ENCODE measurements at regions not wholly inside any gene's neighbourhood (a gene's known extent, or its start where the extent isn't known, plus 50 kb on each side); places are given as distances from the start of the nearest gene placed in this dataset.

GRCh38 chr4:130329036-130329435 is 1233.1 kb downstream of the C4orf33 start:
- no peak for DNase-seq (ENCODE audit: low read depth in 3 of 3)

GRCh38 chr4:130333241-130333759 is 1237.3 kb downstream of the C4orf33 start:
- no peak for DNase-seq (ENCODE audit: low read depth in 3 of 3)

GRCh38 chr4:130335417-130336194 is 1239.7 kb downstream of the C4orf33 start:
- no peak for DNase-seq (ENCODE audit: low read depth in 3 of 3)

- no peak for DNase-seq (ENCODE audit: low read depth in 3 of 3)
These were observed 1240.7 kb downstream of the C4orf33 start for GRCh38 chr4:130336585-130337217.

- DNase-seq (ENCODE audit: low read depth in 3 of 3), result no peak
These were observed 1242.9 kb downstream of the C4orf33 start for GRCh38 chr4:130338851-130339250.

GRCh38 chr4:130349745-130350144 is 1253.8 kb downstream of the C4orf33 start:
- DNase-seq (ENCODE audit: low read depth in 3 of 3), result no peak

- no peak for DNase-seq (ENCODE audit: low read depth in 3 of 3)
These were observed 1260.9 kb downstream of the C4orf33 start for GRCh38 chr4:130356873-130357272.

GRCh38 chr4:130359542-130359941 is 1263.6 kb downstream of the C4orf33 start:
- no peak for DNase-seq (ENCODE audit: low read depth in 3 of 3)

GRCh38 chr4:130361616-130362015 is 1265.7 kb downstream of the C4orf33 start:
- DNase-seq (ENCODE audit: low read depth in 3 of 3), result no peak

- DNase-seq (ENCODE audit: low read depth in 3 of 3), result no peak
These were observed 1272.7 kb downstream of the C4orf33 start for GRCh38 chr4:130368668-130369067.

- DNase-seq (ENCODE audit: low read depth in 3 of 3), result no peak
These were observed 1297.3 kb downstream of the C4orf33 start for GRCh38 chr4:130393231-130393630.

GRCh38 chr4:130393642-130394041 is 1297.7 kb downstream of the C4orf33 start:
- no peak for DNase-seq (ENCODE audit: low read depth in 3 of 3)

GRCh38 chr4:130395871-130396270 is 1299.9 kb downstream of the C4orf33 start:
- no peak for DNase-seq (ENCODE audit: low read depth in 3 of 3)

- no peak for DNase-seq (ENCODE audit: low read depth in 3 of 3)
These were observed 1307.3 kb downstream of the C4orf33 start for GRCh38 chr4:130403221-130403620.

GRCh38 chr4:130416228-130416627 is 1320.3 kb downstream of the C4orf33 start:
- DNase-seq (ENCODE audit: low read depth in 3 of 3), result no peak

- DNase-seq (ENCODE audit: low read depth in 3 of 3), result no peak
These were observed 1323.4 kb downstream of the C4orf33 start for GRCh38 chr4:130419211-130419975.

- no peak for DNase-seq (ENCODE audit: low read depth in 3 of 3)
These were observed 1326.3 kb downstream of the C4orf33 start for GRCh38 chr4:130422261-130422660.

GRCh38 chr4:130424211-130424610 is 1328.3 kb downstream of the C4orf33 start:
- DNase-seq (ENCODE audit: low read depth in 3 of 3), result no peak

GRCh38 chr4:130432289-130432688 is 1336.3 kb downstream of the C4orf33 start:
- no peak for DNase-seq (ENCODE audit: low read depth in 3 of 3)

- DNase-seq (ENCODE audit: low read depth in 3 of 3), result no peak
These were observed 1353.8 kb downstream of the C4orf33 start for GRCh38 chr4:130449741-130450140.

GRCh38 chr4:130468340-130468739 is 1372.4 kb downstream of the C4orf33 start:
- no peak for DNase-seq (ENCODE audit: low read depth in 3 of 3)

GRCh38 chr4:130478406-130478805 is 1382.5 kb downstream of the C4orf33 start:
- DNase-seq (ENCODE audit: low read depth in 3 of 3), result no peak
